ENCODE measurements at regions not wholly inside any gene's neighbourhood (a gene's known extent, or its start where the extent isn't known, plus 50 kb on each side); places are given as distances from the start of the nearest gene placed in this dataset.

DNA sequence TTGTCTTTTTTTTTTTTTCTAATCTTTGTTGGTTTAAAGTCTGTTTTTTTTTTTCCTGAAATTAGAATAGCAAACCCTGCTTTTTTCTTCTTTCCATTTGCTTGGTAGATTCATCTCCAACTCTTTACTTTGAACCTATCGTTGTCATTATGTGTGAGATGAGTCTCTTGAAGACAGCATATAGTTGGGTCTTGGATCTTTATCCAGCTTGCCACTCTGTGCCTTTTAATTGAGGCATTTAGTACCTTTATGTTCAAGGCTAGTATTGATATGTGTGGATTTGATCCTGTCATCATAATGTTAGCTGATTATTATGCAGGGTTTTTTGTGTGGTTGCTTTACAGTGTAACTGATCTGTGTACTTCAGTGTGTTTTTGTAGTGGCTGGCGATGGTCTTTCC, 383.8 kb downstream of the MAN2A1 start:
- no peak for DNase-seq (ENCODE audit: low spot score in 2 of 2)
- Histone ChIP-seq H3K4me3 (no peak overlapping the region), H3K27me3 (no peaks in the 10 kb centered on the region), H3K27ac (no peak overlapping the region), H3K36me3 (no peaks in the 10 kb centered on the region), H3K9me3 (peaks cover 0 to 27% (median 1%) of the 10 kb centered on the region in 4 donors), H3K4me1 (no peaks in the 10 kb centered on the region)
- TF ChIP-seq EP300 (IDR thresholded peaks at IDR 0.05) (no peak), POLR2A (IDR thresholded peaks at IDR 0.05) (no peak)
- TF ChIP-seq, protein P1, sequence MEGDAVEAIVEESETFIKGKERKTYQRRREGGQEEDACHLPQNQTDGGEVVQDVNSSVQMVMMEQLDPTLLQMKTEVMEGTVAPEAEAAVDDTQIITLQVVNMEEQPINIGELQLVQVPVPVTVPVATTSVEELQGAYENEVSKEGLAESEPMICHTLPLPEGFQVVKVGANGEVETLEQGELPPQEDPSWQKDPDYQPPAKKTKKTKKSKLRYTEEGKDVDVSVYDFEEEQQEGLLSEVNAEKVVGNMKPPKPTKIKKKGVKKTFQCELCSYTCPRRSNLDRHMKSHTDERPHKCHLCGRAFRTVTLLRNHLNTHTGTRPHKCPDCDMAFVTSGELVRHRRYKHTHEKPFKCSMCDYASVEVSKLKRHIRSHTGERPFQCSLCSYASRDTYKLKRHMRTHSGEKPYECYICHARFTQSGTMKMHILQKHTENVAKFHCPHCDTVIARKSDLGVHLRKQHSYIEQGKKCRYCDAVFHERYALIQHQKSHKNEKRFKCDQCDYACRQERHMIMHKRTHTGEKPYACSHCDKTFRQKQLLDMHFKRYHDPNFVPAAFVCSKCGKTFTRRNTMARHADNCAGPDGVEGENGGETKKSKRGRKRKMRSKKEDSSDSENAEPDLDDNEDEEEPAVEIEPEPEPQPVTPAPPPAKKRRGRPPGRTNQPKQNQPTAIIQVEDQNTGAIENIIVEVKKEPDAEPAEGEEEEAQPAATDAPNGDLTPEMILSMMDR (IDR thresholded peaks at IDR 0.05): no peak
- 48 to 80% methylated on average over 2 of the region's 2 CpGs for WGBS, 2 donors

DNA sequence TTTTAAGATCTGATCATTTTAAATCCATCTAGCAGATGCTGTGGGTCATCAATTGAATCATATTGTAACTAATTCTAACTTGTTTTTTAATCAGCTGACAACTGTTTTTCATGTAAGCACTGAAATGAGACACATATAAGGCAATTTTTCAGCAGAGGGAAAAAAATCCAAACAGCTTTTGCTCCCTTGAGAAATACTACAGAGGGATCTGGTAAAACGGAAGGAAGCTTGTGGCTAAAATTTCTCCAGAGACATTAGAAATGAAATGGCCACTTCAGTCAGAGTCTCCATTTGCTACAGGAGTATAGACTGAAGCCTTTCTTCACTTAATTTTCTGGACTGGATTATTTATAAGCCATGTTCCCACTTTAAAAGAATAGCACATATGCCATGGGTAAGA, 385.9 kb downstream of the MAN2A1 start:
- no peak overlapping the region for H3K4me3 ChIP-seq
- no peaks in the 10 kb centered on the region for H3K4me1 ChIP-seq
- DNase-seq (ENCODE audit: low spot score in 2 of 2): no peak
- H3K27ac ChIP-seq: no peak overlapping the region
- no peaks in the 10 kb centered on the region for H3K27me3 ChIP-seq
- H3K9me3 ChIP-seq: peaks cover 0 to 17% (median 1%) of the 10 kb centered on the region in 4 donors
- H3K36me3 ChIP-seq: no peaks in the 10 kb centered on the region
- WGBS, 2 donors: 65 to 80% methylated on average over 1 of the region's 1 CpG
- TF ChIP-seq EP300 (IDR thresholded peaks at IDR 0.05) (no peak), POLR2A (IDR thresholded peaks at IDR 0.05) (no peak)
- TF ChIP-seq, protein P1 (IDR thresholded peaks at IDR 0.05): no peak

DNA sequence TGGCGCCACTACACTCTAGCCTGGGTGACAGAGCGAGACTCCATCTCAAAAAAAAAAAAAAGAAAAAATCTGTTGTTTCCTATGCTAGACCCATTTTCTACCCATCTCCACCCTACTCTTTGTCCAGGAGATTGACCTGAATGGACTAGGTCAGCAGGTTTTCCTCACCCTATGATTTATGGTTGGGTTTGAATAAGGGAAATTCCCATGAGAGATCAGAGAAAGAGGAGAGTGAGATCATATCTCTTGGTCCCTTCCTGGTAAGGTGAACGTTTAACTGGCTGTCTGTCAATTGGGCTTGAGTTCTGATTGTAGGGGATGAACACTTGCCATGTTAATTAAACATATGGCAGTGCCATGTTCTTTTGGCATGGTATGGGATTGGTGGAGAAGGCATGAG, 387.4 kb downstream of the MAN2A1 start:
- 81 to 86% methylated on average over 3 of the region's 3 CpGs for WGBS, 2 donors
- Histone ChIP-seq H3K27ac (no peak overlapping the region), H3K36me3 (no peaks in the 10 kb centered on the region), H3K27me3 (no peaks in the 10 kb centered on the region), H3K9me3 (peaks cover 0 to 17% (median 1%) of the 10 kb centered on the region in 4 donors), H3K4me1 (no peaks in the 10 kb centered on the region), H3K4me3 (no peak overlapping the region)
- no peak for TF ChIP-seq EP300 (IDR thresholded peaks at IDR 0.05)
- no peak for TF ChIP-seq POLR2A (IDR thresholded peaks at IDR 0.05)
- TF ChIP-seq, protein P1 (IDR thresholded peaks at IDR 0.05): no peak
- DNase-seq (ENCODE audit: low spot score in 2 of 2): no peak

DNA sequence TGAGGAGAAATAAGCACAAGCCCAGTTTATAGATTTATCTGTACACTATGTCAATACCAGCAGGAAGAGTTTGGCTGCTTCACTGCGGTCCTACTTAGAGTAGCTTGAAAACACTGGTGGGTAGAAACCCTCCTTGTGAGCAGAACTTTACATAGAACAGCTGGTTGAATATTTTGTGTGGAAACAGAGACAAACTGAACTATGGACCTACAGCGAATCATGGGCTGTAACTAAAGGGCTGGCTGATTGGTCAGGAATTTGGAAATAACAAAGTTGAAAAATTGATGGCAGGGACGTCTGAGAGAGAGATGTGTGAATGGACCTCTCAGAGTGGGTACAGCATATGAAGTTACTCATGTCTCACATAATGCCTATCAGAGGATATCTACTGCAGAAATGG, 392.5 kb downstream of the MAN2A1 start:
- TF ChIP-seq, protein P1 (IDR thresholded peaks at IDR 0.05): no peak
- TF ChIP-seq POLR2A (IDR thresholded peaks at IDR 0.05): no peak
- TF ChIP-seq EP300 (IDR thresholded peaks at IDR 0.05): no peak
- no peak for DNase-seq (ENCODE audit: low spot score in 2 of 2)
- Histone ChIP-seq H3K36me3 (no peaks in the 10 kb centered on the region), H3K9me3 (no peaks in the 10 kb centered on the region), H3K4me3 (no peak overlapping the region), H3K27me3 (no peaks in the 10 kb centered on the region), H3K4me1 (peaks cover 0 to 9% (median 4%) of the 10 kb centered on the region in 4 donors), H3K27ac (no peak overlapping the region)
- 91 to 92% methylated on average over 3 of the region's 3 CpGs for WGBS, 2 donors

DNA sequence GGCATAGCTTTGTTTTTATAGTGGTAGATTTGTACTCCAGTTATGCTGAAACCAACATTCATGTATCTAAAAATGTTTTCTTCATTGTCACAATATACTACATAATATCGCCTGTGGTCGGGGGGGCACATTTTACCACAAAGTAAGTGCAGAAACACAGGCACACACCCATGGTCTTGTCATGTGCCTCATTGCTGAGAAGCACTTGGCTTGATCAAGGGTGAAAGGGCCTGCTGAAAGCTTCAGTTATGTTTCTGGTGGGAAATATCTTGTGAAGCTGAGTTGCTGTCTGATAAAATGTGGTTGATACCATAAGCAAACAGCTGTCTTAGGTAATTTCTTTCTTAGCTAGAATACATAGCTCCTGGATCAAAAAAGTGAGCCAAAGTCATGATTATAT, 393.1 kb downstream of the MAN2A1 start:
- Histone ChIP-seq H3K4me1 (peaks cover 0 to 14% (median 7%) of the 10 kb centered on the region in 4 donors), H3K36me3 (no peaks in the 10 kb centered on the region), H3K27ac (no peak overlapping the region), H3K27me3 (no peaks in the 10 kb centered on the region), H3K4me3 (no peak overlapping the region), H3K9me3 (no peaks in the 10 kb centered on the region)
- TF ChIP-seq POLR2A (IDR thresholded peaks at IDR 0.05) (no peak), EP300 (IDR thresholded peaks at IDR 0.05) (no peak)
- TF ChIP-seq, protein P1 (IDR thresholded peaks at IDR 0.05): no peak
- DNase-seq (ENCODE audit: low spot score in 2 of 2): no peak
- 94 to 98% methylated on average over 2 of the region's 2 CpGs for WGBS, 2 donors
